Tibial nerve (tissue), 4 donors: ENCODE measurements at regions not wholly inside any gene's neighbourhood (a gene's known extent, or its start where the extent isn't known, plus 50 kb on each side); places are given as distances from the start of the nearest gene placed in this dataset.

Experiments used
- CTCF ChIP-seq, 5 experiments: fragments of 200-600 bp in 3 of 5; fragments of 450-650 bp in 2 of 5; sonication (generic) in 3 of 5; IDR thresholded peaks; one replicate each; pipeline ENCODE4 v1.5.1; 2016 to 2019; ENCODE audit warnings: antibody characterized with exemption in 5 of 5, mild to moderate bottlenecking in 3 of 5, moderate library complexity in 2 of 5
- EP300 ChIP-seq, 2 donors: sonication (generic); formaldehyde crosslinking; IDR thresholded peaks; one replicate each; pipeline ENCODE4 v1.6.1; 2017; ENCODE audit warnings: antibody characterized with exemption in 2 of 2, mild to moderate bottlenecking in 1 of 2
- POLR2A ChIP-seq, 2 donors: fragments of 450-650 bp; IDR thresholded peaks; one replicate each; pipeline ENCODE4 v1.6.1; 2017; ENCODE audit warnings: antibody characterized with exemption in 2 of 2, mild to moderate bottlenecking in 2 of 2, moderate library complexity in 2 of 2

DNA sequence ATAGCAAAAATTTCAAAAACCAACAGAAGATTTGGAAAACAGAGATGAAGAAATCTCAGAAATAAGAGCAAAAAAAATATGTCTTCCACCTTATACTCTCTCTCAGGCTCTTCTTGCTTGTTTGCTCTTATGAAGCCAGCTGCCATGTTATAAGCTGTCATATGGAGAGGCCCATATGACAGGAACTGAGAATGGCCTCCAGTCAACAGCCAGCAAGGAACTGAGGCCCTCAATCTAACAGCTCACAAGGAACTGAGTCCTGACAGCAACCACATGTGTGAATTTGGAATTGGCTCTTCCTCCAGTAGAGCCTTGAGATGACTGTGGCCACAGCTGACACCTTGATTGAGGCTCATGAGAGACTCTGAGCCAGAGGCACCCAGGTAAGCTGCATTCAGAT is 51.3 kb upstream of the MAOA start:
- no peak for TF ChIP-seq CTCF (IDR thresholded peaks at IDR 0.05)
- no peak for TF ChIP-seq POLR2A (IDR thresholded peaks at IDR 0.05)
- no peak for TF ChIP-seq EP300 (IDR thresholded peaks at IDR 0.05)
